Activated naive CD4-positive, alpha-beta T cell treated with anti-CD3 and anti-CD28 coated beads, Interleukin-2, amount 50 U/mL, for 24 hours (primary cell): ENCODE measurements at regions not wholly inside any gene's neighbourhood (a gene's known extent, or its start where the extent isn't known, plus 50 kb on each side); places are given as distances from the start of the nearest gene placed in this dataset.
"Not testable (repeated sequence)": the region's sequence is repeated elsewhere in the genome, so short reads cannot be mapped to it uniquely, and the experiment has no call there.

Experiments used
- H3K27ac Mint-ChIP-seq: one replicate; pipeline ENCODE4 v1.8.0; 2021; ENCODE audit warnings: mild to moderate bottlenecking, mixed read lengths
- H3K27me3 Mint-ChIP-seq: one replicate; pipeline ENCODE4 v1.8.0; 2021; ENCODE audit warnings: mixed read lengths
- H3K36me3 Mint-ChIP-seq: one replicate; pipeline ENCODE4 v1.8.0; 2021; ENCODE audit warnings: mixed read lengths
- H3K4me1 Mint-ChIP-seq: one replicate; pipeline ENCODE4 v1.8.0; 2021; ENCODE audit warnings: mixed read lengths
- H3K4me3 Mint-ChIP-seq: one replicate; pipeline ENCODE4 v1.8.0; 2021; ENCODE audit warnings: mild to moderate bottlenecking, mixed read lengths
- H3K9me3 Mint-ChIP-seq: one replicate; pipeline ENCODE4 v1.8.0; 2021; ENCODE audit warnings: mixed read lengths

DNA sequence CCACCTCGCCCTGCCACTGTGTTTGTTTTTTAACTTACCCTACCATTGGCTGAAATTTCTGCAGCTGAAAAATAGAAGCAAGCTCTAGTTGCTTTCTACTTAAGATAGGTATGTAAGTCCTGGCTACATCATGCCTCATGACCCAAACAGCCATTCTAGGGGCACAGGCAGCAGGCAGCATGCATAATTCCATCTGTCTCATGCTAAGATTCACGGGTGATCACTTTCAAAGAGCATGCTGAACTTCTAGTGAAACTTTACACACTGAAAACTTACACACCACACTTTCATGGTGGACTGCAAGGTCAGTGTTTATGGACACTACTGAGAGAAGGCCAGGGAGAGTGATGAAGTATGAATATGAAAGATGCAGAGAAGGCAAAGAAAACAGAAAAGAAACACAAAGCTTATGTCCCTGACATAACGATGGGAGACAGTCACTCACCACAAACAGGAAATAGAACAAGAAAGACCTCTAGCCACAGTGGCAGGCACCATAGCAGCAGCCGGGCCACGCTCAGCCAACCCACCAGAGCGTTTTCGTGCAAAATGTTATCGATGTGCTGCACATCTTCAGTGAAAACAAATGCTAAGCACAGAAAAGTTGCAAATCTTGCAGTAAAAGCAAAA lies 102.3 kb upstream of the TIAM1 start:
- Mint-ChIP-seq H3K4me3 (peak overlapping the region; percentile 68), H3K4me1 (peaks cover 46% of the 10 kb centered on the region), H3K36me3 (peaks cover 3% of the 10 kb centered on the region), H3K9me3 (no peaks in the 10 kb centered on the region), H3K27me3 (no peaks in the 10 kb centered on the region), H3K27ac (peak overlapping the region; percentile 94)

GRCh38 chr21:31445137-31445536 lies 101.1 kb upstream of the TIAM1 start:
- H3K9me3 Mint-ChIP-seq, result no peaks in the 10 kb centered on the region
- no peaks in the 10 kb centered on the region for H3K27me3 Mint-ChIP-seq
- H3K36me3 Mint-ChIP-seq, result peaks cover 6% of the 10 kb centered on the region
- H3K4me1 Mint-ChIP-seq, result peaks cover 46% of the 10 kb centered on the region
- no peak overlapping the region for H3K4me3 Mint-ChIP-seq
- no peak overlapping the region for H3K27ac Mint-ChIP-seq

- H3K9me3 Mint-ChIP-seq, result peaks cover 6% of the 10 kb centered on the region
- peaks cover 46% of the 10 kb centered on the region for H3K4me1 Mint-ChIP-seq
- no peak overlapping the region for H3K4me3 Mint-ChIP-seq
- peak overlapping the region; percentile 17 for H3K27ac Mint-ChIP-seq
- H3K36me3 Mint-ChIP-seq, result peaks cover 7% of the 10 kb centered on the region
- no peaks in the 10 kb centered on the region for H3K27me3 Mint-ChIP-seq
These were observed 99.9 kb upstream of the TIAM1 start for GRCh38 chr21:31443736-31444521.

DNA sequence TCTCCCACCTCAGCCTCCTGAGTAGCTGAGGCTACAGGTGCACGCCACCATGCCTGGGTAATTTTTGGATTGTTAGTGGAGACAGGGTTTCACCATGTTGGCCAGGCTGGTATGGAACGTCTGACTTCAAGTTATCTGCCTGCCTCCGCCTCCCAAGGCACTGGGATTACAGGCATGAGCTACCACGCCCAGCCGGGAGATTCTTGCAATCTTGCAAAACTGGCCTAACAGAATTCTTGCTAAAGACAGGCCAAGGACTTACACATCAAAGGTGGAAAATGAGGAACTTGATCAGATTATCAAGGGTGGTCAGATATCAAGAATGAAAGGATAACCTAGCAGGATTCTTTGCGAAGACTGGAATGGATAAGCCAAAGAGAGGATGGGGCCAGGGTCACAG lies 98.3 kb upstream of the TIAM1 start:
- Mint-ChIP-seq H3K36me3 (peaks cover 7% of the 10 kb centered on the region), H3K27ac (no peak overlapping the region), H3K4me3 (no peak overlapping the region), H3K9me3 (peaks cover 6% of the 10 kb centered on the region), H3K4me1 (peaks cover 38% of the 10 kb centered on the region), H3K27me3 (no peaks in the 10 kb centered on the region)

- no peaks in the 10 kb centered on the region for H3K27me3 Mint-ChIP-seq
- H3K9me3 Mint-ChIP-seq, result no peaks in the 10 kb centered on the region
- H3K36me3 Mint-ChIP-seq, result no peaks in the 10 kb centered on the region
- peaks cover 7% of the 10 kb centered on the region for H3K4me1 Mint-ChIP-seq
- H3K27ac Mint-ChIP-seq, result no peak overlapping the region
- no peak overlapping the region for H3K4me3 Mint-ChIP-seq
These were observed 85.4 kb upstream of the TIAM1 start for GRCh38 chr21:31429506-31429905.

GRCh38 chr21:31426235-31426797 lies 82.3 kb upstream of the TIAM1 start:
- no peaks in the 10 kb centered on the region for H3K36me3 Mint-ChIP-seq
- no peak overlapping the region for H3K27ac Mint-ChIP-seq
- H3K9me3 Mint-ChIP-seq, result no peaks in the 10 kb centered on the region
- no peak overlapping the region for H3K4me3 Mint-ChIP-seq
- H3K27me3 Mint-ChIP-seq, result no peaks in the 10 kb centered on the region
- H3K4me1 Mint-ChIP-seq, result peaks cover 7% of the 10 kb centered on the region

DNA sequence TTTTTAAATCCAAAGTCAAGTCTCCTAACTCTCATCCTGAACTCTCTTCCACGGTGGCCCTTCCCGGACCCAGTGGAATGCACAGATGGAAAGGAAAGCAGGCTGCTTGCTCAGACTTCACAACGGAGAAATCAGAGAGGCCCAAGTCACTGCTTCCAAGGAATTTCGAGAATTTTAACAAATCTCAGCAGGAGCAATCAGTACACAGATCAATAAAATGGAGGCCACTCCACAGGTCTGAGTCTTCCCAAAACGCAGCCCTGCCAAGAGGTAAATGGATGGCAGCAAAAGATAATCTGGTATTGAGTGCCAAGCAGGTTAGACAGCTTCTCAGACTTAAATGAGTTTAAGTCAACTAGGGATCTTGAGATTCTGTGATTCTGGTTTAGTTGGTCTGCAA lies 81.1 kb upstream of the TIAM1 start:
- H3K4me3 Mint-ChIP-seq, result no peak overlapping the region
- H3K27me3 Mint-ChIP-seq, result no peaks in the 10 kb centered on the region
- peaks cover 7% of the 10 kb centered on the region for H3K4me1 Mint-ChIP-seq
- H3K9me3 Mint-ChIP-seq, result no peaks in the 10 kb centered on the region
- no peak overlapping the region for H3K27ac Mint-ChIP-seq
- no peaks in the 10 kb centered on the region for H3K36me3 Mint-ChIP-seq

GRCh38 chr21:31424058-31424457 lies 80.0 kb upstream of the TIAM1 start:
- H3K36me3 Mint-ChIP-seq, result no peaks in the 10 kb centered on the region
- no peak overlapping the region for H3K4me3 Mint-ChIP-seq
- H3K27ac Mint-ChIP-seq, result no peak overlapping the region
- H3K9me3 Mint-ChIP-seq, result no peaks in the 10 kb centered on the region
- peaks cover 8% of the 10 kb centered on the region for H3K4me1 Mint-ChIP-seq
- H3K27me3 Mint-ChIP-seq, result no peaks in the 10 kb centered on the region

DNA sequence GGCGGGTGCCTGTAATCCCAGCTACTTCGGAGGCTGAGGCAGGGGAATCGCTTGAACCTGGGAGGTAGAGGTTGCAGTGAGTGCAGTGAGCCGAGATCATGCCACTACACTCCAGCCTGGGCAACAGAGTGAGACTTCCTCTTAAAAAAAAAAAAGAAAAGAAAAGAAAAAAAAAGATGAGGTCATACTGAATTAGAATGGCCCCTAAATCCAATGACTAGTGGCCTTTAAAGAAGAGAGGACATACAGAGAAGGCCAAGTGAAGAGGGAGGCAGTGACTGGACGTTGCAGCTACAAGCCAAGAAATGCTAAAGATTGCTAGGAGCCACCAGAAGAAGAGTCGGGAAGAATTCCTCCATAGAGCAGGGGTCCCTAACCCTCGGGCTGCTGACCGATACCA lies 76.9 kb upstream of the TIAM1 start:
- H3K27ac Mint-ChIP-seq, result no peak overlapping the region
- no peak overlapping the region for H3K4me3 Mint-ChIP-seq
- H3K9me3 Mint-ChIP-seq, result peaks cover 3% of the 10 kb centered on the region
- H3K4me1 Mint-ChIP-seq, result peaks cover 10% of the 10 kb centered on the region
- peaks cover 5% of the 10 kb centered on the region for H3K36me3 Mint-ChIP-seq
- no peaks in the 10 kb centered on the region for H3K27me3 Mint-ChIP-seq

GRCh38 chr21:31420354-31420753 lies 76.3 kb upstream of the TIAM1 start:
- Mint-ChIP-seq H3K9me3 (peaks cover 3% of the 10 kb centered on the region), H3K27me3 (no peaks in the 10 kb centered on the region), H3K4me3 (no peak overlapping the region), H3K27ac (no peak overlapping the region), H3K36me3 (peaks cover 5% of the 10 kb centered on the region), H3K4me1 (peaks cover 10% of the 10 kb centered on the region)

GRCh38 chr21:31418377-31419001 lies 74.4 kb upstream of the TIAM1 start:
- Mint-ChIP-seq H3K36me3 (peaks cover 5% of the 10 kb centered on the region), H3K9me3 (peaks cover 3% of the 10 kb centered on the region), H3K27ac (no peak overlapping the region), H3K4me1 (peaks cover 10% of the 10 kb centered on the region), H3K27me3 (no peaks in the 10 kb centered on the region), H3K4me3 (no peak overlapping the region)

DNA sequence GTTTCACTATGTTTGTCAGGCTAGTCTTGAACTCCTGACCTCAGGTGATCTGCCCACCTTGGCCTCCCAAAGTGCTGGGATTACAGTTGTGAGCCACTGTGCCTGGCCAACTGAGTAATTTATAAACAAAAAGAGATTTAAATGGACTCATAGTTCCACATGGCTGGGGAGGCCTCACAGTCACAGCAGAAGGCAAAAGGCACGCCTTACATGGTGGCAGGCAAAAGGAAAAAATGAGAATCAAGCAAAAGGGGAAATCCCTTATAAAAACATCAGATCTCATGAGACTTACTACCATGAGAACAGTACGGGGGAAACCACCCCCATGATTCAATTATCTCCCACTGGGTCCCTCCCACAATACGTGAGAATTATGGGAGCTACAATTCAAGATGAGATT lies 73.2 kb upstream of the TIAM1 start:
- H3K9me3 Mint-ChIP-seq, H3K4me3 Mint-ChIP-seq, H3K27me3 Mint-ChIP-seq, H3K36me3 Mint-ChIP-seq: not testable (repeated sequence)
- Mint-ChIP-seq H3K4me1 (peaks cover 10% of the 10 kb centered on the region), H3K27ac (peak overlapping the region; percentile 82)

DNA sequence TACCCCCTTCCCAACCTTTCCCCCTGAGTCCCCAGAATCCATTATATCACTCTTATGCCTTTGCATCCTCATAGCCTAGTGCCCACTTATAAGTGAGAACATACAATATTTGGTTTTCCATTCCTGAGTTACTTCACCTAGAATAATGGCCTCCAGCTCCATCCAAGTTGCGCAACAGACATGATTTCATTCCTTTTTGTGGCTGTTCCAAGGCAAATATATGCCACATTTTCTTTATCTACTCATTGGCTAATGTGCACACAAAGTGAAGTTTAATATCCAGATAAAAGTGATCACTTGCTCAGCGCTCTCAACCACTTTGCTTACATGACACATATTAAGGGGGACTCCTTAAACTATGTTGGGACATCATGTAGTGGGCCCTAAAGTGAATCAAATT lies 72.4 kb upstream of the TIAM1 start:
- peaks cover 10% of the 10 kb centered on the region for H3K4me1 Mint-ChIP-seq
- H3K9me3 Mint-ChIP-seq, result peaks cover 3% of the 10 kb centered on the region
- H3K36me3 Mint-ChIP-seq, result peaks cover 5% of the 10 kb centered on the region
- no peak overlapping the region for H3K27ac Mint-ChIP-seq
- H3K27me3 Mint-ChIP-seq, result no peaks in the 10 kb centered on the region
- H3K4me3 Mint-ChIP-seq, result no peak overlapping the region

- Mint-ChIP-seq H3K4me3 (no peak overlapping the region), H3K36me3 (peaks cover 5% of the 10 kb centered on the region), H3K27me3 (no peaks in the 10 kb centered on the region), H3K27ac (no peak overlapping the region), H3K4me1 (peaks cover 10% of the 10 kb centered on the region), H3K9me3 (peaks cover 3% of the 10 kb centered on the region)
These were observed 70.4 kb upstream of the TIAM1 start for GRCh38 chr21:31414263-31415000.

GRCh38 chr21:31413698-31414097 lies 69.6 kb upstream of the TIAM1 start:
- Mint-ChIP-seq H3K27ac (no peak overlapping the region), H3K27me3 (no peaks in the 10 kb centered on the region), H3K9me3 (peaks cover 3% of the 10 kb centered on the region), H3K36me3 (peaks cover 5% of the 10 kb centered on the region), H3K4me1 (peaks cover 7% of the 10 kb centered on the region), H3K4me3 (no peak overlapping the region)
